GM21528 (cell line): ENCODE measurements at regions not wholly inside any gene's neighbourhood (a gene's known extent, or its start where the extent isn't known, plus 50 kb on each side); places are given as distances from the start of the nearest gene placed in this dataset.

Experiments
- ATAC-seq: cut with Tn5 transposase; IDR thresholded peaks from one replicate; pipeline ENCODE4 v1.9.1; 2021; ENCODE audit warnings: mild to moderate bottlenecking, moderate library complexity; ENCODE audit not compliant: unreplicated experiment, low FRiP score

DNA sequence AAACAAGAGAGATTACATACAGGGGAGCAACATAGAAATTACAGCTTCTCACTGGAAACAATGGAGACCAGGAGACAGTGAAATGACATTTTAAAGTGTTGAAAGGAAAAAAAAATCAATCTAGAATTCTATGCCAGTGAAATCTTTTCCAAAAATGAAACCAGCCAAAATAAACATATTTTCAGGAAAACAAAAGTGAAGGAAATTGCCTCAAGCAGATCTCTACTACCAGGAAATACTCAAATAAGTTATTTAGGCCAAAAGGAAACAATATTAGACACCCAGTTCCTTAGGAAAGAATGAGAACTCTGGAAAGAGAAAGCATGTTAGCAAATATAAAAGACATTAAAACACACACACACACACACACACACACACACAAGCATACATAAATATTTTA lies 339.9 kb upstream of the NCKAP5 start:
- ATAC-seq, result no peak

DNA sequence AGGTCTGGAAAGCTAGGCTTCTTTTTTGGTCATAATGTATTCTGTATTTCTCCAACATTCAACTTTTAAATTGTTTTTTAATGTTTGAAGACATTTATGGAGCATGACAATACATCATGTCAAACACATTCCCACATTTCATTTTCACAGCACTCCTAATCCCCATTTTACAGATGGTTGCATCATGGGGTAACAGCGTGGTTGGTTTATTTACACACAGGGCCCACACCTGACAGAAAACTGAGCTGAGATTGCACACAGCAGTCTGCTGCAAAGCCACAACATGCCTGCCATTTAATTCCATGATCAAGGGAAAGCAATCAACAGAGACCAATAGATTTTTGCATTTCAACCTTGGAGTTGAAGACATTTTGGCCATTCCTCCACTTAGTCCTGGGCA lies 335.7 kb upstream of the MGAT5 start:
- ATAC-seq, result no peak

DNA sequence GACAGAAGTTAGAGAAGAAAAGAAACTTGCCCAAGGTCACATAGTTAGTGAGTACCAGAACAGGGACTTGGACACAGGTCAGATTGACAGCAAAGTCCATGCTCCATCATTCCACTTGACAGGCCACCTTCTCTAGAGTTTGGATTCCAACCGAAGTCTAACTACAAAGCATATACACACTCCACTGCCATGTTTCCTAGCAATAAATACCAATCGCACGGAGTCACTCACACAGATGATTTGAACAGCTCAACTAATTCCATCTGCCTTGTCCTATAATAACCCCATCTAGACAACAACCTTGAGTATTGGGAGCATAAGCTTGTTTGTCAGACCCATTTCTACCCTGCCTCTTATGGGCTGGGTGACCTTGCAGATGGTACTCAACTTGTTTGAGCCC lies 334.6 kb upstream of the MGAT5 start:
- ATAC-seq, result no peak

DNA sequence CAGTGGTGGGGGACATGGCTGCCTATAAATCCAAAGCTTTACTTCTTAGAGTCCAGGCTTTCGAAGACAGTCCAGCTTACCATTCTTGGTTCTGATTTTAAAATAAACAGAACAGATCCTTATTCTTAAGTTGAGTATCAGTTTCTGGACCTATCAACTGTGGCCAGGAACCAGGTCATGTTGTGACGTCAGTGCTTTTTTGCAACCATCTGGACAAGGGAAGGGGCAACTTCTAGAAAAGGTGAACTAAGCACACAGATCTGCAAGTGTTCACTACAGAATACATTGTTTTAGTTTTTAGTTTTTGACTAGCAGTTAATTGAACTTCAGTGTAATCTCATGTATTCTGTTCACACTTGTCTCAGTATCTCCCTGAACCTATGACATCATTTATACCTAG lies 326.0 kb upstream of the MGAT5 start:
- ATAC-seq, result no peak

DNA sequence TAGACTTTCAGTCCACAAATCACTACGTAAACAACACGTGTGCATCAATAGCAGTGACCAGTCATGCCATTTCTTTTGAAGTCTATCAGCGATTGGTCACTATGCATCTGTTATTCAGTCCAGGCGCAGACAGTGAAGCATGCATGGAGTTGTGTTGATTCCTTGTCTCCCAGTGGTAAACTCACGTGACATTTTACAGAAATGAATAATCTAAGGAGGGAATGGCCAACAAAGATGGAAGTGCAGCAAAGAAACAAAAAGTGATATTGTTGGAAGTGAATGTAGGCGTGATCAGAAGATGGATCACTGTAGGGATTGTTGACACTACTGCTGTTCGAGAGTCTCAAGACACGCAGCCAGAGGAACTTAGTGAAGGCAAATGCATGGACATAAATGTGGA lies 317.8 kb upstream of the MGAT5 start:
- ATAC-seq, result no peak

DNA sequence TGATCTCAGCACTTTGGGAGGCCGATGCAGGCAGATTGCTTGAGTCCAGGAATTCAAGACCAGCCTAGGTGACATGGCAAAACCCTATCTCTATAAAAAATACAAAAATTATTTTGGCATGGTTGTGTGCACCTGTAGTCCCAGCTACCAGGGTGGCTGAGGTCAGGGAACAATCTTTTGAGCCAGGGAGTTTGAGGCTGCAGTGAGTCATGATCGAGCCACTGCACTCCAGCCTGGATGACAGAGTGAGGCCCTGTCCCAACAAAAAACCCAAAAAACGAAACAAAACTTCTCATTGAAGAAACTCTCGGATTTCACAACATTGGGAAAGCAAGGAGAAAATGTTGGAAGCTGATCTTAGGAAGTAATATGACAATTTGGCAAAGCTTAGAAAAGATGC lies 317.3 kb upstream of the MGAT5 start:
- ATAC-seq, result no peak

DNA sequence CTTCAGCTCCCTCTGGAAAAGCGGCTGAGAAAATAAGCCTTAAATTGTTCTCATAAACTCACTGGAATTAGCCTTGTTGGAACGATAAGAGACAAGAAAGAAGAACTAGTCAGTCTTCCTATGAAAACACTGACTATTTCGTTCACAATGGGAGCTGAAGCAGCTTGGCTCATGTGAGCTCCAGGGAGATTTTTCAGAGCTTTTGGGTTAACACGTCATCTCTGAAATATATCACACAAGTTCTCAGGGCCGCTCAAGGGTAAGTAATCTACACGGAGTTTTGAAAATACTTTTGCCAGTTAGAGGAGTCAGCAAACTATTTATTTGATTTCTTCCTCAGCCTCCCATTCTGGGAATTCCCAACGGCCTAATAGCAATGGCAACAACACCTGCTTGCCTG lies 316.2 kb upstream of the MGAT5 start:
- no peak for ATAC-seq

DNA sequence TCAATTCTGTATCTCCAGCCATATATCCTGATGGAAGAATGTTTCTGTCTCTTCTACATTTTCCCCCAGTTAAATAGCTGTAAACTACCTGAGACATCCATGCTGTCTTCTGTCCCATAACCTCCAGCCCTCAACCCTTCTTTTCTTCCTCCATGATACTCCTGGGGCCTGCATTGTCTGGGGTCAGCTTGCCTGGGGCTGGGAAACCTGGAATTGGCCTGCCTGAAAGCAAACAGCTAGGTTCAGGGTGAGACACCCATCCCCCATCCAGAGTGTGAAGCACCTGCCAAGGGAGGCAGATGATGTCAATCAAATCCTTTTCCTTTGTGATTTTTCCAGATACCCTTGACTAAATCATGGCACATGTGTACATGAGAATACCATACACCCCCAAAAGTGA lies 313.7 kb upstream of the MGAT5 start:
- no peak for ATAC-seq

DNA sequence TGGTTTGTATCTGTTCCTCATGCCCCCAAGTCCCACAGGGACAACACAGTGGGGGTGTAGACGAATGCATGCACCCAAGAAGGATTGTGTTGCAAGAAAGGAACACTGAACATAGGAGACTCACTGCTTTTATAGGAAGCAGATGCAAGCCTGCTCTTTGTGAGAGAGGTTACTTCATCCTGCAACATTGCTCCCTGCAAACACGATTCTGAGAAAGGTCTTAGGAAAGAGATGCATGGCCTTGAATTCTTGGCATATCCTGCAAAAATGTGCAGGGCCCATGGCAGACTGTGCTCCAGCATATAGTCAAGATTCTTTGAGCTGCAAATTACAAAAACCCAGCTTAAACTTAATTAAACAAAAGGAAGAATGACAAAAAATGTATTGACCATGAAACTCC lies 312.2 kb upstream of the MGAT5 start:
- ATAC-seq, result no peak

DNA sequence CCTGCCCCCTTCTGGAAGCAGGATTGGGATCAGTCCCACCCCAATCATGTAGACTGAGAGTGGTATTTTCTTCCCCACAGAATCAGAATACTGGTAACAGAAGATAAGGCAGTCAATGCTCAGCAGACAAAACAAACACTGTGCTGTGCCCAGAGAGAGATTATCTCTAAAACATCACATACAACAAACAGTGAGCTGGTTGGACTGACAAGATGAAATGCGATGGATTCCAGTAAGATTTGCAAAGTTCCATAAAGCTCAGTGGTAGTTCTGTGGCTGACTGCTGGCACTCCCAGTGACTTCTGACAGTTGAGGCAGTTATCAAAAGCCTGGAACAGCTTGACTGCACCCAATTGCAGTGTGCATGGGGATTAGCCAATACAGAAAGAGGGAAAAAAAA lies 311.5 kb upstream of the MGAT5 start:
- no peak for ATAC-seq

DNA sequence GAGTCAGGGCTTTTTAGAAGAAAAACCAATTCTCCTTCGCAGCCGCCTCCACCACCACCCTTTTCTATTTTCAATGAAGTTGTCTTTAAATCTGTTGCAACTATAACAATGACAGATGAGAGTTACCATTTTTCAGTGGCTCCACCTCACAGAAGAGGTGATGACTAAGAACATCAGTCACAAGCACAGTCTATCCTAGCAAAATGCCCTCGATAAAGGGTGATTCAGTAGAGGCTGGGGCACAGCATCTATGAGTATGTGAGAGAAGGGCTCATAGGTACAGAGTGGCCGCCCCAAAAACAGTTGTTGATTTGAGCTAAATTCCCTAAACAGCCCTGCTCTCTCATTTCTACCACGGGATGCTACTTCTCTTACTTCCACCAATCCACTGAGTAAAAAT lies 310.8 kb upstream of the MGAT5 start:
- ATAC-seq, result no peak

DNA sequence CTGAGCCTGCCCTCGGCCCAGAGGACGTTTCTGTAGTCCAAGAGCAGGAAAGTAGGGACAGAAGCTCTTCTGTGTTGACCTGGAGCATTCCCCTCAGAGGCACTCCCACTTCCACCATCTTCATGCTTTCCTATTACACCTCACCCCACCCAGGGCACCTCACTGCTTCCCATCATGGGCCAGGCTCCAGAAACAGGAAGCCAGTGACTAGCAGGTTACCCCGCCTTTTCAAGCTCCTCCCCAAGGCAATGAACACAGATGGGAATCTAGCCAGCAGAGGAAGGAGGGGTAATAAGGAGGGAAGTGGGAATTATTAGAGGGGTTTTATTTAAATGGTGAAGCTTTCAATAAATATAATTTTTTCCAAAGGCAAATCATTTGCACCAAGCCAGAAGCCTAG lies 308.8 kb upstream of the MGAT5 start:
- ATAC-seq, result no peak

DNA sequence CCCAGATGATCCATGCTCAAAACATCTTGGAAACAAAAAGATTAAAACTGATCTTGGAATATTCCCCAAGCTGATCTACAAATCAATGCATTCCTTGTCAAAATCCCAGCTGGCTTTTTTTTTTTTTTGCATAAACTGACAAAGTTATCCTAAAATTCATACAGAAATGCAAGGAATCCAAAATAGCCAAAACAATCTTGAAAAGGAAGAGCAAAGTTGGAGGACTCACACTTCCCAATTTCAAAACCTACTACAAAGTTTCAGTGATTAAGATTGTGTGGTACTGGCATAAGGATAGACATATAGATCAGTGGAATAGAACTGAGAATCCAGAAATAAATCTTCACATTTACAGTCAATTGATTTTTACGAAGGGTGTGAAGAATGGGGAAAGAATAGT lies 306.8 kb upstream of the MGAT5 start:
- no peak for ATAC-seq

DNA sequence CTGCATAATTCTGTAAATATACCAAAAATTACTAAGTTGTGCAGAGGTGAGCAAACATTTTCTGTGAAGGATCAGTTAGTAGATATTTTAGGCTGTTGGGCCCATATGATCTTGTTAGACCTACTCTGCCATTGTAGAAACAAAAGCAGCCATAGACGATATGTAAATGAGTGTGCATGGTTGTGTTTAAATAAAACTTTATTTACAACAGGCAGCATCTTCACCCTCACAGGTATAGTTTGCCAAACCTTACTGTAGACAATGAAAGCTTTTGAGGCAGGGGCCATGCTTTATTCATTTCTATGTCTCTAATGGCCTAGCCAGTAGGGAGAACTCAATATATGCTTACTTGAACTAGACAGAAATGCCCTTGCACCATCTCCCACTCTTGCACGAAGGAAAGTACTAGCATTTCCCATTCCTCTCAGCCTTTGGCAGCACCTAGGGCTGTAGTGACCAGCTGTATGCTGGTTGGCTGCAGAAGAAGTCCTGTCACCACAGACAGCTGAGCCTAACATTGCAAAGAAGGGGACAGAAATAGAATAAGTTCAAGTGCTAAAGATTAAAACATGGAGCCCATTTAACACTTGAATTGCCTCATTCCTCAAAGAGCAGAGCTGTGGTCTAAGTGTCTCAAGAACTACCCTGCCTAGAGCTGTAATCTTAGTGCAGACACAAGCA lies 305.1 kb upstream of the MGAT5 start:
- no peak for ATAC-seq

DNA sequence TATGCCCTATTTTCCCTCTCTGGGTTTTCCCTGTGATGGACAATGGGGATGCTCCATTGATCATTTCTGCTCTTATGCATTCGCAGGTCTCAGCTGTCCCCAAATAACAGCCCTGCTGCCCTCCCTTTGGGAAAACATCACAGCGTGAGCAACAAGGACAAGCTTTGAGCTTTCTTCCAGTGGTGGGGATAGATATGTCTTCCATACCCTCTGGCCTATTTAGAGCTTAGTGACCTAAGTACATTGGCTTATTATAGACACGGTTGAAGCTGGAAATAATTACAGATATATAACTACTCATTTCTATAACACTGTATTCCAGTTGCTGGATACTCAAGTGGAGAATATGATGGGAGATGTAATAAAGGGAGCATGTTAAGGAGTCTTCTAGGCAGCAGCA lies 304.3 kb upstream of the MGAT5 start:
- no peak for ATAC-seq

DNA sequence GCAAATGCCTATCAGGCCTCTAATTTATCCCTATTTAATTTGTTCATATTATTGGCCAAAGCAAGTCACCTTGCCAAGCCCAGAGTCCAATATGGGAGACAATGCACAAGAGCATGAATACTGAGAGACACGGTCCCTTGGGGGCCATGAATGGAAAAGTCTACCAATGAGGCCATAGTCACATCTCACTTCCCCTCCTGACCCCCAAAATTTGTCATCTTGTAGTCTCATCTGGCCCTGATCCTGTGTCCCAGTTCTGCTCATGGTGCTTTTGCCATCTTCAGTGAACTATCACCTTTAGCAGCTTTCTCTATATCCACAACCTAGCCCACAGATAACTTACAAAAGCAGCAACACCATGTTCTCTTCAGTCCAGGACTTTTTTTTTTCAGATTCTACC lies 302.7 kb upstream of the MGAT5 start:
- ATAC-seq, result no peak

DNA sequence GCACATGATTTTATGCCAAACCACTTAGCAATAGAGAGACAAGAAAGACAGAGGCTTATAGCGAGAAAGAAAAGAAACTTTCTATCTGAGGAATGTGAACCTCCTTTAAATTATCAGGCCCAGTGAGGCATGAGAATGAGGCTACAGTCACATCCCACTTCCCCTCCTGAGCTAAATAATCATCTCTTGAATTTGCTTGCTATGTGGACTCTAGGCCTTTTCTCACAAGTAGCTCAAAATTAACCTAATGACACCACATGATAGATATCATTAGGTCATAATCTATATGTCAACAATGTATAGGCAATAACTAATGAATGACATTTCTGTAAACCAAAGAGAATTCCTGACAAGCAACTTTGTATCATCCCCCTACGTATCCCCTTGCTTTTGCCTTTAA lies 301.5 kb upstream of the MGAT5 start:
- ATAC-seq, result no peak

DNA sequence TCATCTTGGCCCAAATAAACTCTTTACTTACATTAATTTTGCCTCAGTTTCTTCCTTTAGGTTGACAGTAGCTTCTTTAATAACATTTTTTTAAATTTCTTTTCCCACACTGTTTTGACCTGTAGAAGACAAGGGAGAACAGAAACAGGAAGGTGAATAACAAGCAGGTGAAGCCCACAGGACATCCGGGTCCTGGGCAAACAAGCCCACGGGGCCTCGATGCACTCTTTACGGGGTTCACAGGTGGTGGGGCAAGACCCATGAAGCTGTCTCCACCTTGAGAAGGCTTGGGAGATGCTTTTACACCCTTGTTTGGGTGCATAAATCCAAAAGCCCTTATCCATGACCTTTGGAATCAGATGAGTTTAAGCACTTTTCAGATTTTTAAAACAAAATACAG lies 301.0 kb upstream of the MGAT5 start:
- ATAC-seq, result no peak

DNA sequence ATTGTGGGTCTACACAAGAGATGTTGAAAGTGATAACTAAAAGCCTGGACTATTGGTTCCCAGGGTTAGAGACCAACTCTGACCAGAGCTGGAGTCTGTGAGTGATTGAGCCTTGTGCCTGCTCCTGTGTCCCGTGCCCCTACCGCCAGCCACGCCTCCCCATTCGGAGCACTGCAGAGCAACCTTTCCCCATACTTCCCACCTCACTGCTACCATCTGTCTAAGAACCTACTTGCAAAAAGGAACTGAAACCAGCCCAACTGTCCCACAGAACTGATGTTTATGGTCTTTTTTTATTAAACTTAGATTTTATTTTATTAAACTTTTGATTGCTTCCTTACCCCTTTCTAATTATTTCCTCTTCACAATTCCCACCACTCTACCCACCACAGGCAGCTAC lies 300.3 kb upstream of the MGAT5 start:
- peak; percentile 81 for ATAC-seq

DNA sequence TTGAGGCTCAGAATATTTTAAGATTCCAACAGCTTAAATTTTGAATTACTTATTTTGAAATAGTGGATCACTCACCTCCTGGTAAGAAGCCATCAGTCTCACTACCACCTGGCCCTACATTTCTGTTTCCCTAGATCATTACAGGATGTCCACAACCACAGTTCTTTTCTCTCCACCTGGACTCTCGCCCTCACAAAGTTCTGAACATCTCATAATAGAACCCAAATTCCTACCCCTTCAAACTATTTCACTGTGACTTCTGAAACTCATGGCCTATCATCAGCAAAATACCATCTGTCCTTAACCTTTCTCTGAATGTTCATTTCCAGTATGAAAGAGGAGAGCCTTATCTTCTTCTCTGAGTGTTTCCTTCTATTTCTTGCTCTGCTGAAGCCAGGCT lies 299.2 kb upstream of the MGAT5 start:
- no peak for ATAC-seq

DNA sequence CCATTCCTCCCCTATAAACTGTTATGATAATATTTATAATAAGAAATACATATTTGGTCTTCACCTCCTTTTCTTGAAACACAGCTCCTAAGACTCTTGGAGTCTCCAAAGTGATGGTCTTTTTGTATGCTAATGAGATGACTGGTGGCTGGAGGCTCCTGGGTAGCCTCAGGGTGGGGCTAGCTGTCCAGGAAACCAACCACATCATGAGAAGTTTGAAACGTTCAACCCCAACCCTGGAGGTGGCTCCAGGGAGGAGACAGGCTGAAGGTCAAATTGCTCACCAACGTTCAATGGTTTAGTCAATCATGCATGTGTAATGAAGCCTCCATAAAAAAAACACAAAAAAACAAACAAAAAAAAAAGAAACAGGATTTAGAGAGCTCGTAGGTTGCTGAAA lies 298.7 kb upstream of the MGAT5 start:
- ATAC-seq, result no peak

DNA sequence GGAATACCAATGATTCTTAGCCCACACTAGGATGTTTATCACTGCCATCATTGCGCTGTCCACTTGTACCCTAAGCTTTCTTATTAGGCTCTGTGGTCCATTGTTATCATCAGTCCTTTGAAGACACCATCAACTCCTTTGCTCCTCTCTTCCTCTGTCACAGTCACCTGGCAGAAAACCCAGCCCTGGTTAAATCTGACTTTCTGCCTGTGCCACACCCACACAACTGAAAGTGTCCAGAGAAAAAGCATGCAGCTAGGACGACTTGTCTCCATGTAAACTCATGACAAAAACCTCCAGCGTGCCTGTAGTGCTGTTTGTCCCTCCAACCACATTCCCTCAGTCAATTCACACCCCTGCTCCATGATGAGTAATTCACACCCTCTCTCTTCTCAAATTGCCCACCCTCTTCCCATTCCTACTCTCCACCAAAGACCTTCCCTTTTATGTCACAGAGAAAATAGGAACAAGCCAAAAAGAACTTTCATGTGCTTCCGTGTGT lies 297.4 kb upstream of the MGAT5 start:
- no peak for ATAC-seq
